Fibroblast of peridontal ligament (primary cell): ENCODE measurements at regions not wholly inside any gene's neighbourhood (a gene's known extent, or its start where the extent isn't known, plus 50 kb on each side); places are given as distances from the start of the nearest gene placed in this dataset.
"Not testable (repeated sequence)": the region's sequence is repeated elsewhere in the genome, so short reads cannot be mapped to it uniquely, and the experiment has no call there.

Experiments used
- DNase-seq: peaks from one replicate; pipeline ENCODE4 v3.0.0-alpha.2; 2010; ENCODE audit errors: extremely low read depth

DNA sequence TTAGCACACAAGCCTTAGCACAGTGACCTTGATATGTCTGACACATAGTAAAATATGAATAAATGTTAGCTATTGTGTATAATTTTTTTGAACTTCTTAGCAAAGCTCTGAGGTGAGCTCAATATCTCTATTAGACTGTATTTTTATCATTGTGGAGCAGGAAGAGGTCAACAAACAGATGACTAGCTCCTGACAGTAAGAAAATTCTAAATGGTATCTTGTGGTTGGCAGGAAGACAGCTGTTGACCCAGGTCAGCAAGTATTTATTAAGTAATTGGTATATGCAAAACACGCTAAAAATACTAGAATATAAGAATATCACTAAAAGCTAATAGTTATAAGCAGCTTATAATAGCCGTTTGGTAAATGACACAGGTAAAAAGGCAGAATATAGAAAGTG is 77.5 kb upstream of the MARCKS start:
- no peak for DNase-seq

DNA sequence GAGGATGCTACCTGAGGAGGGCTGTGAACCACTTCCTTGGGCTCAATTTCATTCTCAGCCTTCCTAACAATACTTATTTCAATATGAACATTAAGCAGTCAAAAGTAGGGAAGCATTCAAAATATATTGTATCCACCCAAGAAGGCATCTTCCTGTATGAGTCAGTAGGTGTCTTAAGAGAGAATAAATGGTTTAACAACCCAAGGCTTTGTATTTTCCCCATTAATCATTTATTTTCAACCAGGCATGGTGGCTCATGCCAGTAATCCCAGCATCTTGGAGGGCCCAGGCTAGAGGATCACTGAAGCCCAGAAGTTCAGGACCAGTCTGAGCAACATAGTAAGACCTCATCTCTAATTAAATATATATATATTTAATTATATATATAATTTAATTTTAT is 74.5 kb upstream of the MARCKS start:
- no peak for DNase-seq

DNA sequence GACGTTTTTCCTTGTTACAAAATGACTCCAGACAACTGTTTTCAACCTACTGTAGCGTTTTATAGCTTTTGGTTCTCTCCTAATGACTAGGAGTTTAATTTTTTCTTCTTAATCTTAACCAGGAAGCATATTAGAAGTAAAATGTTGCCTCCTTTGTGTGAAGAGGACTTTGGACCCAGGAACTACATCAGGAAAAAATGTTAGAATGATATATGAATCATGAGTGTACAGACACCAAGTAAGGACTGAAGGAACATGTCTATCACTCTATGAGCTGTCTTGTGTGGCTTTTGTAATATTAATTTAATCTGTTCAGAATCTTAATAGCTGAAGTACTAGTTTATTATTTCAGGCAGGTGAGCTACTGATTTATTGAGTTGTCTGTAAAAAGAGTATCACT is 71.0 kb upstream of the MARCKS start:
- DNase-seq, result no peak

DNA sequence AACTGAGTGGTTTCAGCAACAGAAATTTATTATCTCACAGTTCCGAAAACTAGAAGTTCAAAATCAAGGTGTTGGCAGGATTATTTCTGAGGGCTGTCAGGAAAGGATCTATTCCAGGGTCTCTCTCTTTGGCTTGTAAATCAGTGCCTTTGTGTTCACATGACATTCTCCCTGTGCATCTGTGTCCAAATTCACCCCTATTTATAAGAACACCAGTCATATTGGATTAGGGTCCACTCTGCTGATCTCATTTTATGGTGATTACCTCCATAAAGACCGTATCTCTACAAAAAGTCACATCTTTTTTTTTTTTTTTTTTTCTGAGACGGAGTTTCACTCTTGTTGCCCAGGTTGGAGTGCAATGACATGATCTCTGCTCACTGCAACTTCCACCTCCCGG is 68.6 kb upstream of the MARCKS start:
- no peak for DNase-seq

DNA sequence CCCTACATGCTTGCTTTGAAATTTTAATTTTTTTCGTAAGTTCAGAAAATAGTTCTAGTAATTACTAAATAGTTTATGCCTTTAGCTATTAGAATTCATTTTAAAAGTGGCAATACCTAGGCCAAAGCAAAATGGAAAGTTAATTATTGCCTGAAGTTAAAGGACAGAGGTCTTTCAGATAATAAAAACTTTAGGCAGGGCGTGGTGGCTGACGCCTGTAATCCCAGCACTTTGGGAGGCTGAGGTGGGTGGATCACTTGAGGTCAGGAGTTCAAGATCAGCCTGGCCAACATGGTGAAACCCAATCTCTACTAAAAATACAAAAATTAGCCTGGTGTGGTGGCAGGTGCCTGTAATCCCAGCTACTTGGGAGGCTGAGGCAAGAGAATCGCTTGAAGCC is 65.9 kb upstream of the MARCKS start:
- DNase-seq, result not testable (repeated sequence)

DNA sequence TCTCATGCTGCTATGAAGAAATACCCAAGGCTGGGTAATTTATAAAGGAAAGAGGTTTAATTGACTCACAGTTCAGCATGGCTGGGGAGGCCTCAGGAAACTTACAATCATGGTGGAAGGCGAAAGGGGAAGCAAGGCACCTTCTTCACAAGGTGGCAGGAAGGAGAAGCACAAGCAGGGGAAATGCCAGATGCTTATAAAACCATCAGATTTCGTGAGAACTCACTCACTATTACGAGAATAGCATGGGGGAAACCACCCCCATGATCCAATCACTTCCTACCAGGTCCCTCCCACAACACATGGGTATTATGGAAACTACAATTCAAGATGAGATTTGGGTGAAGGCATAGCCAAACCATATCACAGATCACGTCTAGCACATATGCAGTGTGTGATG is 61.8 kb upstream of the MARCKS start:
- DNase-seq, result not testable (repeated sequence)

DNA sequence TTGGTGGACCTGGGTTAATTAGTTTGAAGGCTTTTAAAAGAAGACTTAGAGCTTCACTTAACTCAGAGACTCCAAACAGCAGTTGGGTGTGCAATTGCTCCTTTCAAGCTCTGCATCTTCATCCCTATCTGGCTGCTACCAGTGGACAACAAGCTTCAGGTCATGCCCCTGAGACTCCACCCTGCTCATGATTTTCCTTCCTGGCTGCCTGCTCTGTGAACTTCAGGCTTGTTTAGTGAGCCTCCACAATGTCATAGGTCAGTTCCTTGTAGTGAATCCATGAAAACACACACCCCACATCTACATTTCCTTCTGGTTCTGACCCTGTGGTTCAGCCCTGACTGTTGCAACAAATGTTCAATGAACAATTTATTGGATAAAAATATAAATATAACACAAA is 61.1 kb upstream of the MARCKS start:
- DNase-seq, result no peak

DNA sequence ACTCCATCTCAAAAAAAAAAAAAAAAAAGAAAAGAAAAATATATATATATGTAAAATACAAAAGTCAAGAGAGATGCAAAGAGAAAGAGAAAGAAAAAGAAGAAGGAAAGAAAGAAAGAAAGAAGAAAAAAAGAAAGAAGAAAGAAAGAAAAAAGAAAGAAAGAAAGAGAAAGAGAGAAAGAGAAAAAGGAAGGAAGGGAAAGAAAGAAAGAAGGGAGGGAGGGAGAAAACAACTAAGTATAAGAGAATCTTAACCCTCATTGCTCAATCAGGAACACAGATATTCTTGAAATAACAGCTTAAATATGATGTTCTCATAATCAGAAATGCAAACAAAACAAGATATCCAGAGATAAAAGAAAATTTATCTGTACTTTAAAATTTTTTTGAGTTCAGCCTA is 54.4 kb upstream of the MARCKS start:
- no peak for DNase-seq

DNA sequence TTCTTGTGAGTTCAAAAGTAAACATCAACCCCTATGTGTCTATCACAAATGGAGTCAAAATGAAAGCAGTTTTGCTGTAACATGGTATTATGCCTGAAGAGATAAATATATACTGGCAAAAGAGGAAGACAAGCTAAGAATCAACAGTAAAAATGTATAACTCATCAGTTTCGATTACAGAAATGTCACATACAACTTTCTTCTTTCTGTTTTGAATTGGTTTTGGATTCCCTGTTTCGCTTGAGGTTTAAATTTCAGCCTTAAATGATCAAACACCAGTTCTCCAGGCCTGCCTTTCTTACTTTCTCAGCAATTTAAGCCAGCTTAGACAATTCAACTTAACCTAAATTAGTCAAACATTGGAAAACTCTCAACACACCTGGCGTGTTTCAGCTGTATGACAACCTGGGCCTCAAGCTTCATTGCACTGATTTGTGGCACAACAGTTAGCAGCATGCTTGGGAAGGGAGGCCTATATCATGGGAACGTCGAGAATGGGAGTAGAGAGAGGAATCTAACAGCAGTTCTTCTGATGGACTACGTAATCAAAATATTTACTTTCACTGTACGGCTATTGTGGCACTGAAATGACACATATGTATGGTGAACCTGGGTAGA is 51.9 kb upstream of the MARCKS start:
- DNase-seq, result peak; percentile 39

DNA sequence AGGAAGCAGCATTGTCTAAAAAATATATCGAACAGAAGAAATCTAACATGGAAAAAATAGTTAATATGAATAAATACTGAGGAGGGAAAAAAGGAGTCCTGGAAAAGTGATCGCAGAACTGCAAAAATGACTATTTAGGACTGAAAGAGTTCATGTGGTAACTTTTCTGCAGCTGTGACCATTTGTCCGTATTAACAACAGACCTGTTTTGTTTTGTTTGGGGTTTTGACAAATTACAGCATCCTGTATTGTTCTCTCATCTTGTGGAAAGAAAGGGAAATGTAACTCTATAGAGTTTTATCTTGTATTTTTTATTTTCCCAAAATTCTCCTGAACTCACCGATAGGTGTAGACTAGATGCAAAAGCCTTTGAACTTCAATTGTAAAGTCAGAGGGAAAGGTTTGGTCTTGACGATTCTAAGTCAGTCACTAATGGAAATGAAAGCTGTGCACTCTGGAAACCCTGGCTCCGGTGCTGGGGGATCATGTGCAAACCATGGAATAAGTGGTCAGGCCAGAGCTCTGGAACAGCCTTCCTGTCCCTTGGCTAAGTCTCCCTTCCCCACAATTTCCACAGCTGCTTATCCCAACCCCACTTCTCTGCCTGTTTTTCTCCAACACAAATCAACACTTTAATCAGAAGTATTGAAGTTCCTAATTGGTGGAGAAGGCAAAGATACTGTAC is 51.2 kb upstream of the MARCKS start:
- DNase-seq, result peak; percentile 39
